ENCODE measurements at regions not wholly inside any gene's neighbourhood (a gene's known extent, or its start where the extent isn't known, plus 50 kb on each side); places are given as distances from the start of the nearest gene placed in this dataset.

DNA sequence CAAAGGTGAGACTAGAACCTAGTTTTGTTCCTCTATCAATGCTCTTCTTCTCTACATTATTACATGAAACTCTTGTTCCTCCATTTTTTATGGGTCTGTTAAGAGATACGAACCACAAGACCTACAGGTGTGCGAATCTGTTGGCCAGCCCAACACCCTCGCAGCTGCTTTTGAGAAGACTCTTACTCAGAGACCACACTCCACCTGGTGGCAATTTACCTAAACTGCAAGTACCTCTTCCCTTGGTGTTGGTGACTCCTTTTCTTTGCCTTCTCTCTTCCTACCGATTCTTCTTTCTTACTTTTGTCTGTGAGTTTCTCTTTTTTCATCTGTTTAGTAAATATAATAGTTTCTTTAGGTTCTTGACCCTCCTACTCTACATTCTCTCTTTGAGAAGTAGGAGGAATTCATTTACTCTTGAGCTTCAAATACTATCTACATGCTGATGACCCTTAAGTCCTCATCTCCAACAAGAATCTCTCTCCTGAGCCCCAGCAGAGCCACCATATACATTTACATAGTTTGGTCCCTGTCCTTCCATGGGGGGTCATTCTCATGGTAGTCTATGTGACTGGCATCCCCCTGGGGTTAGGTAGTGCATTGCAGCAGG, 81.8 kb upstream of the GAREM1 start:
- H3K36me3 ChIP-seq (replicated peaks) = no peaks in the 10 kb centered on the region
- TF ChIP-seq, protein P1, sequence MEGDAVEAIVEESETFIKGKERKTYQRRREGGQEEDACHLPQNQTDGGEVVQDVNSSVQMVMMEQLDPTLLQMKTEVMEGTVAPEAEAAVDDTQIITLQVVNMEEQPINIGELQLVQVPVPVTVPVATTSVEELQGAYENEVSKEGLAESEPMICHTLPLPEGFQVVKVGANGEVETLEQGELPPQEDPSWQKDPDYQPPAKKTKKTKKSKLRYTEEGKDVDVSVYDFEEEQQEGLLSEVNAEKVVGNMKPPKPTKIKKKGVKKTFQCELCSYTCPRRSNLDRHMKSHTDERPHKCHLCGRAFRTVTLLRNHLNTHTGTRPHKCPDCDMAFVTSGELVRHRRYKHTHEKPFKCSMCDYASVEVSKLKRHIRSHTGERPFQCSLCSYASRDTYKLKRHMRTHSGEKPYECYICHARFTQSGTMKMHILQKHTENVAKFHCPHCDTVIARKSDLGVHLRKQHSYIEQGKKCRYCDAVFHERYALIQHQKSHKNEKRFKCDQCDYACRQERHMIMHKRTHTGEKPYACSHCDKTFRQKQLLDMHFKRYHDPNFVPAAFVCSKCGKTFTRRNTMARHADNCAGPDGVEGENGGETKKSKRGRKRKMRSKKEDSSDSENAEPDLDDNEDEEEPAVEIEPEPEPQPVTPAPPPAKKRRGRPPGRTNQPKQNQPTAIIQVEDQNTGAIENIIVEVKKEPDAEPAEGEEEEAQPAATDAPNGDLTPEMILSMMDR (IDR thresholded peaks at IDR 0.05; ENCODE audit: low read depth, low read length, missing control alignments) = peak; percentile 80
- H3K27ac ChIP-seq = no peak overlapping the region
- in situ Hi-C loops (cut with HindIII; ENCODE audit: low pct_ligation_motif_present, low sequenced_read_pairs) = no loop called here
- DNase-seq = peak; percentile 65
- no peaks in the 10 kb centered on the region for H3K27me3 ChIP-seq (replicated peaks)
- H3K4me3 ChIP-seq (ENCODE audit: low read depth, low read length) = no peak overlapping the region

DNA sequence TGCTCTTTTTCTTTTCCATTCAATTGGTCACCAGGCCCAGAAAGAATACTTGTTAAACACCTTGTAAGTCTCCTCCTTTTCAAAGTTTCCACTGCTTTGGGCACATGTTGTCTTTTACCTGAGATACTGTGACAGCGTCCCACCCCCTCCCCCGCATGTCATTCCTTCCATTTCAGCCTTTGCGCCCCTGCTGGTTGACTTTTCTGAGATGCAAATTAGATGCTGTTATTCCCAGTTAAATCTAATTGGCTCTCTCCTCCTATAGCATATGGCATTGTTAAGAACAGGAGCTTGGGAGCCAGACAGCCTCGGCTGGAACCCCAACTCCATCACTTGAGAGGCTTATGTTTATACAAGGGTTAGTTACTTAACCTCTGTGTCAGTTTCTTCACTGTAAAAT, 80.3 kb upstream of the GAREM1 start:
- H3K36me3 ChIP-seq (replicated peaks) = no peaks in the 10 kb centered on the region
- TF ChIP-seq, protein P1 (IDR thresholded peaks at IDR 0.05; ENCODE audit: low read depth, low read length, missing control alignments) = peak; percentile 54
- peak; percentile 2 for DNase-seq
- no peak overlapping the region for H3K27ac ChIP-seq
- H3K27me3 ChIP-seq (replicated peaks) = no peaks in the 10 kb centered on the region
- in situ Hi-C loops (cut with HindIII; ENCODE audit: low pct_ligation_motif_present, low sequenced_read_pairs) = no loop called here
- H3K4me3 ChIP-seq (ENCODE audit: low read depth, low read length) = no peak overlapping the region

DNA sequence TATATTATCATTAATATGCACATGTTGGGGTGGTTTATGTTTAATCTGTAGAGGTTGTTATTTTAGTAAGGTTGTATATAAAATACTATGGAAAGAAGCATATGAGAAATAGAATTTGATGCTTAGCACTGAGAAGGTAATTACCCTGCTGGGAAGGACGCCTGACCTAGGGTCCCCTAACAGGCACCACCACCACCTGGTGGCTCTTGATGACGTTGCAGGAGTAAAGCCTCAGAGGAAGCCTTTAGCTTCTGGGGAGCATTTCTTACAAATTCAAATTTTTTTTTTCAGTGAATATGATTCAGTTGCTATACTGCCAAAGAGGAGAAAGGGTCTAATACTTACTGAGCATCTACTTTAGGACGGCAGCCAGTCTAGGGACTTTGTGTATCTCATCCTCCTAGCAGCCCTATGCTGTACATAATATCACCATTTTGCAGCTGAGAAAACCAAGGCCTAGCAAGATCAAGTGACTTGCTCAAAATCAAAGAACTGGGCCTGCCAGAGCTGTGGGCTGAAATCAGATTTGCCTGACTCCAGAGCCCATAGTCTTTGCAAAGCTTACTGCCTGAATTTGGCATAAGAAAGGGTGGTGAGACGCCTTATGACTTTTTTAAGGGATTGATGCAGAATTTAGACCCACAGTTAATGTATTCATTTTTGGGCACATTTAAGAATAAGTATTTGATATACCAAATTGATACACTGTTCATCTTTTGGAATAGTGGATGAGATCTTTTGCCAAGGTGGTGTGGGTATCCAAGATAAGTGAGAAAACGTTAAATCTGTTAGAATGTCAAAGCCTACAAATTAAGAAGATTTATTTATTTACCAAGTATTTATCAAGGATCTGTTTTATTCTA, 78.8 kb upstream of the GAREM1 start:
- Histone ChIP-seq H3K27ac (no peak overlapping the region), H3K36me3 (replicated peaks) (no peaks in the 10 kb centered on the region), H3K4me3 (ENCODE audit: low read depth, low read length) (no peak overlapping the region), H3K27me3 (replicated peaks) (no peaks in the 10 kb centered on the region)
- TF ChIP-seq, protein P1 (IDR thresholded peaks at IDR 0.05; ENCODE audit: low read depth, low read length, missing control alignments) = peak; percentile 89
- in situ Hi-C loops (cut with HindIII; ENCODE audit: low pct_ligation_motif_present, low sequenced_read_pairs) = no loop called here
- peak; percentile 26 for DNase-seq

GRCh38 chr18:32548688-32549087, 78.0 kb upstream of the GAREM1 start:
- Histone ChIP-seq H3K36me3 (replicated peaks) (no peaks in the 10 kb centered on the region), H3K4me3 (ENCODE audit: low read depth, low read length) (no peak overlapping the region), H3K27me3 (replicated peaks) (no peaks in the 10 kb centered on the region), H3K27ac (no peak overlapping the region)
- in situ Hi-C loops (cut with HindIII; ENCODE audit: low pct_ligation_motif_present, low sequenced_read_pairs) = no loop called here
- DNase-seq = no peak
- TF ChIP-seq, protein P1 (IDR thresholded peaks at IDR 0.05; ENCODE audit: low read depth, low read length, missing control alignments) = no peak

GRCh38 chr18:32545631-32546030, 74.9 kb upstream of the GAREM1 start:
- in situ Hi-C loops (cut with HindIII; ENCODE audit: low pct_ligation_motif_present, low sequenced_read_pairs) = no loop called here
- Histone ChIP-seq H3K36me3 (replicated peaks) (no peaks in the 10 kb centered on the region), H3K27ac (no peak overlapping the region), H3K27me3 (replicated peaks) (no peaks in the 10 kb centered on the region), H3K4me3 (ENCODE audit: low read depth, low read length) (no peak overlapping the region)
- TF ChIP-seq, protein P1 (IDR thresholded peaks at IDR 0.05; ENCODE audit: low read depth, low read length, missing control alignments) = no peak
- no peak for DNase-seq

Data from brain microvascular endothelial cell (primary cell).